GM18517 (cell line): ENCODE measurements at regions not wholly inside any gene's neighbourhood (a gene's known extent, or its start where the extent isn't known, plus 50 kb on each side); places are given as distances from the start of the nearest gene placed in this dataset.

Experiments
- ATAC-seq: cut with Tn5 transposase; IDR thresholded peaks from one replicate; pipeline ENCODE4 v1.9.1; 2021; ENCODE audit warnings: mild to moderate bottlenecking, moderate library complexity; ENCODE audit not compliant: unreplicated experiment

DNA sequence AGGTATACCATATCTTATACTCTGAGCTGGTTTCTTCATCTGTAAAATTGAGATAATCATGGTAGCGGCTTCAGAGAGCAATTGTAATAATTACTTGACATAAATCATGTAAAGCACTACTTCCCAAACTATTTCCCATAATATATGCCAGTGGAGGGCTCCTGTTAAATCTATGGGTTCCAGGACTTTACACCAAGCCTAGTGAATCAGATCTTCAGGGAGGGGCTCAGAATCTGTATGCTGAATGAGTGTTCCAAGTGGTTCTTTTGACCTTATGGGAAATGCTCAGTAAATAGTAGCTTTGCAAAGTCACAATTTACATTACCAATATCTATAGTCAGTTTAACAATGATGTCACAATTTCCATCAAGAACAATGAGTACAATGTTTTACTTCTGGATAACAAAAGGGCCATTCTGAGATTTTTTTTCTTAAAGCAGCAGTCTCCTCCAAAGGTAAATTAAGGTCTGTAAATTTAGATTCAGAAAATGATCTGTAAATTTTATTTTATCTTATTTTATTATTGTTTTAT is 50.9 kb upstream of the NLK start:
- ATAC-seq, result no peak
